ENCODE measurements at regions not wholly inside any gene's neighbourhood (a gene's known extent, or its start where the extent isn't known, plus 50 kb on each side); places are given as distances from the start of the nearest gene placed in this dataset.
A peak's percentile ranks its signal among the peaks of the same experiment; 100 is the strongest.

- DNase-seq (ENCODE audit: low spot score), result no peak
Measured at GRCh38 chr3:72344236-72344635, 504.0 kb downstream of the SHQ1 start.

GRCh38 chr3:72343078-72343477 lies 505.2 kb downstream of the SHQ1 start:
- DNase-seq (ENCODE audit: low spot score), result peak; percentile 40

GRCh38 chr3:72342450-72342849 lies 505.8 kb downstream of the SHQ1 start:
- no peak for DNase-seq (ENCODE audit: low spot score)

- no peak for DNase-seq (ENCODE audit: low spot score)
Measured at GRCh38 chr3:72341920-72342319, 506.3 kb downstream of the SHQ1 start.

- DNase-seq (ENCODE audit: low spot score), result no peak
Measured at GRCh38 chr3:72341380-72341770, 506.9 kb downstream of the SHQ1 start.

GRCh38 chr3:72340476-72341379 lies 507.5 kb downstream of the SHQ1 start:
- no peak for DNase-seq (ENCODE audit: low spot score)

GRCh38 chr3:72340056-72340455 lies 508.2 kb downstream of the SHQ1 start:
- DNase-seq (ENCODE audit: low spot score), result no peak

- DNase-seq (ENCODE audit: low spot score), result no peak
Measured at GRCh38 chr3:72339670-72340030, 508.6 kb downstream of the SHQ1 start.

- DNase-seq (ENCODE audit: low spot score), result peak; percentile 64
Measured at GRCh38 chr3:72338942-72339669, 509.1 kb downstream of the SHQ1 start.

GRCh38 chr3:72338082-72338941 lies 509.9 kb downstream of the SHQ1 start:
- no peak for DNase-seq (ENCODE audit: low spot score)

- DNase-seq (ENCODE audit: low spot score), result no peak
Measured at GRCh38 chr3:72337480-72337855, 510.8 kb downstream of the SHQ1 start.

GRCh38 chr3:72336821-72337479 lies 511.3 kb downstream of the SHQ1 start:
- DNase-seq (ENCODE audit: low spot score), result peak; percentile 76

- no peak for DNase-seq (ENCODE audit: low spot score)
Measured at GRCh38 chr3:72336114-72336651, 512.1 kb downstream of the SHQ1 start.

GRCh38 chr3:72335458-72336095 lies 512.7 kb downstream of the SHQ1 start:
- no peak for DNase-seq (ENCODE audit: low spot score)

GRCh38 chr3:72334681-72335457 lies 513.4 kb downstream of the SHQ1 start:
- no peak for DNase-seq (ENCODE audit: low spot score)

- no peak for DNase-seq (ENCODE audit: low spot score)
Measured at GRCh38 chr3:72332689-72333088, 515.6 kb downstream of the SHQ1 start.

- no peak for DNase-seq (ENCODE audit: low spot score)
Measured at GRCh38 chr3:72332036-72332435, 516.2 kb downstream of the SHQ1 start.

GRCh38 chr3:72331076-72331475 lies 517.2 kb downstream of the SHQ1 start:
- no peak for DNase-seq (ENCODE audit: low spot score)

- DNase-seq (ENCODE audit: low spot score), result no peak
Measured at GRCh38 chr3:72329354-72329753, 518.9 kb downstream of the SHQ1 start.

- no peak for DNase-seq (ENCODE audit: low spot score)
Measured at GRCh38 chr3:72328755-72329277, 519.4 kb downstream of the SHQ1 start.

Measured in H4 (cell line).